Brain microvascular endothelial cell (primary cell): ENCODE measurements at regions not wholly inside any gene's neighbourhood (a gene's known extent, or its start where the extent isn't known, plus 50 kb on each side); places are given as distances from the start of the nearest gene placed in this dataset.

ENCODE experiments used
- DNase-seq: peaks from one replicate; pipeline ENCODE4 v3.0.0-alpha.2; 2020
- H3K27ac ChIP-seq: fragments of 250-450 bp; sonication (Bioruptor Pico); 2 replicates; pipeline ENCODE4 v1.5.1; 2020; ENCODE audit warnings: mild to moderate bottlenecking, moderate library complexity
- H3K27me3 ChIP-seq: fragments of 250-450 bp; sonication (Bioruptor Pico); replicated peaks from 2 replicates; pipeline ENCODE4 v1.5.1; 2020; ENCODE audit warnings: mild to moderate bottlenecking
- H3K36me3 ChIP-seq: fragments of 250-450 bp; sonication (Bioruptor Pico); replicated peaks from 2 replicates; pipeline ENCODE4 v1.5.1; 2020; ENCODE audit warnings: mild to moderate bottlenecking
- H3K4me3 ChIP-seq: 2 replicates; pipeline ENCODE4 v1.5.1; 2011; ENCODE audit warnings: low read depth, mild to moderate bottlenecking, control low read depth, low read length, moderate library complexity
- in situ Hi-C: cut with HindIII; loops from 2 replicates; pipeline ENCODE4 v1.10.0; 2017; ENCODE audit warnings: low sequenced_read_pairs, low pct_ligation_motif_present
- TF ChIP-seq, protein P1 (sequence below): IDR thresholded peaks from 2 replicates; pipeline ENCODE4 v1.5.1; 2011; ENCODE audit warnings: low read depth, mild to moderate bottlenecking, moderate library complexity, low read length, control low read depth, inconsistent platforms; ENCODE audit errors: missing control alignments

GRCh38 chr12:67388331-67389138 is 119.4 kb downstream of the CAND1 start:
- H3K36me3 ChIP-seq: no peaks in the 10 kb centered on the region
- DNase-seq: no peak
- TF ChIP-seq, protein P1, sequence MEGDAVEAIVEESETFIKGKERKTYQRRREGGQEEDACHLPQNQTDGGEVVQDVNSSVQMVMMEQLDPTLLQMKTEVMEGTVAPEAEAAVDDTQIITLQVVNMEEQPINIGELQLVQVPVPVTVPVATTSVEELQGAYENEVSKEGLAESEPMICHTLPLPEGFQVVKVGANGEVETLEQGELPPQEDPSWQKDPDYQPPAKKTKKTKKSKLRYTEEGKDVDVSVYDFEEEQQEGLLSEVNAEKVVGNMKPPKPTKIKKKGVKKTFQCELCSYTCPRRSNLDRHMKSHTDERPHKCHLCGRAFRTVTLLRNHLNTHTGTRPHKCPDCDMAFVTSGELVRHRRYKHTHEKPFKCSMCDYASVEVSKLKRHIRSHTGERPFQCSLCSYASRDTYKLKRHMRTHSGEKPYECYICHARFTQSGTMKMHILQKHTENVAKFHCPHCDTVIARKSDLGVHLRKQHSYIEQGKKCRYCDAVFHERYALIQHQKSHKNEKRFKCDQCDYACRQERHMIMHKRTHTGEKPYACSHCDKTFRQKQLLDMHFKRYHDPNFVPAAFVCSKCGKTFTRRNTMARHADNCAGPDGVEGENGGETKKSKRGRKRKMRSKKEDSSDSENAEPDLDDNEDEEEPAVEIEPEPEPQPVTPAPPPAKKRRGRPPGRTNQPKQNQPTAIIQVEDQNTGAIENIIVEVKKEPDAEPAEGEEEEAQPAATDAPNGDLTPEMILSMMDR: peak; percentile 47
- H3K27me3 ChIP-seq: no peaks in the 10 kb centered on the region
- in situ Hi-C loops: no loop called here
- no peak overlapping the region for H3K4me3 ChIP-seq
- H3K27ac ChIP-seq: no peak overlapping the region

GRCh38 chr12:67390273-67390672 is 121.1 kb downstream of the CAND1 start:
- in situ Hi-C loops: no loop called here
- Histone ChIP-seq H3K36me3 (no peaks in the 10 kb centered on the region), H3K27ac (no peak overlapping the region), H3K4me3 (no peak overlapping the region), H3K27me3 (no peaks in the 10 kb centered on the region)
- TF ChIP-seq, protein P1: no peak
- no peak for DNase-seq

- DNase-seq: no peak
- H3K27me3 ChIP-seq: no peaks in the 10 kb centered on the region
- H3K27ac ChIP-seq: no peak overlapping the region
- H3K36me3 ChIP-seq: no peaks in the 10 kb centered on the region
- H3K4me3 ChIP-seq: no peak overlapping the region
- in situ Hi-C loops: no loop called here
- TF ChIP-seq, protein P1: no peak
Measured at GRCh38 chr12:67391034-67391433, 121.9 kb downstream of the CAND1 start.

GRCh38 chr12:67391656-67392055 is 122.5 kb downstream of the CAND1 start:
- TF ChIP-seq, protein P1: no peak
- DNase-seq: no peak
- H3K27me3 ChIP-seq: no peaks in the 10 kb centered on the region
- H3K4me3 ChIP-seq: no peak overlapping the region
- in situ Hi-C loops: no loop called here
- H3K36me3 ChIP-seq: no peaks in the 10 kb centered on the region
- H3K27ac ChIP-seq: no peak overlapping the region

- Histone ChIP-seq H3K27me3 (no peaks in the 10 kb centered on the region), H3K36me3 (no peaks in the 10 kb centered on the region), H3K4me3 (no peak overlapping the region), H3K27ac (no peak overlapping the region)
- in situ Hi-C loops: no loop called here
- TF ChIP-seq, protein P1: peak; percentile 60
- DNase-seq: peak; percentile 80
Measured at GRCh38 chr12:67394550-67394949, 125.4 kb downstream of the CAND1 start.

DNA sequence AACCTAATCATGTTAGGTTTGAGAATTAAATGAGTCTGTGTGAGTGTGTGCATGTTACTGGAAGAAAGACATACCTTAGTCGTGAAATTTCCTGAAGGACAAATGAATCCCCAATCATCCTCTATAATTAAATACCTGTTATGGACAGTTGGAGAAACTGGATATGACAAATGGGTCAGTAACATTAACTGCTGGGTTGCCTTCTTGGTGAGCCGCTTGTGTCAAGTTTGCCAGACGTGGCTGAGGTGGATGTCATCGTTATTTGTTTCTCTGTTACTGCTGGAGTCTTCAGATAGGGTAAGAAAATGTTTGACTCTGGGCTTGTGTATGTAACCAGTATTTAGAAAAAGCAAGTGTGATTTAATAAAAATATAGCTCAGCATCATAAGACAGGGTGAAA is 131.6 kb downstream of the CAND1 start:
- TF ChIP-seq, protein P1: no peak
- in situ Hi-C loops: no loop called here
- H3K27ac ChIP-seq: no peak overlapping the region
- H3K36me3 ChIP-seq: no peaks in the 10 kb centered on the region
- H3K4me3 ChIP-seq: no peak overlapping the region
- no peak for DNase-seq
- no peaks in the 10 kb centered on the region for H3K27me3 ChIP-seq
